NCI-H526 treated with DMSO at 0.1 percent for 48 hours (cell line): ENCODE measurements at regions not wholly inside any gene's neighbourhood (a gene's known extent, or its start where the extent isn't known, plus 50 kb on each side); places are given as distances from the start of the nearest gene placed in this dataset.

Source experiments
- DNase-seq: peaks from one replicate; lab custom pipeline; 2025; lab: John Stamatoyannopoulos, UW

DNA sequence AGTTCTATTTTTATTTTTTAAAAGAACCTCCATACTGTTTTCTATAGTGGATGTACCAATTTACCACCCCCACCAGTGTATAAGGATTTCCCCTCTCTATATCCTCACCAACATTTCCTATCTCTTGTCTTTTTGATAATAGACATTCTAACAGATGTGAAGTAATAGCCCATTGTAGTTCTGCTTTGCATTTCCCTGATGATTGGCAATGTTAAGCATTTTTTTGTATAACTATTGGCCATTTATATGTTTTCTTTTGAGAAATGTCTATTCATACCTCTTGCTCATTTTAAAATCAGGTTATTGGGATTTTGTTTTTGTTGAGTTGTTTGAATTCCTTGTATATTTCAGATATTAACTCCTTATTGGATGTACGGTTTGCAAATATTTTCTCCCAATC, 251.1 kb upstream of the HTR2C start:
- no peak for DNase-seq

GRCh38 chrX:114334473-114334982, 249.4 kb upstream of the HTR2C start:
- no peak for DNase-seq

DNA sequence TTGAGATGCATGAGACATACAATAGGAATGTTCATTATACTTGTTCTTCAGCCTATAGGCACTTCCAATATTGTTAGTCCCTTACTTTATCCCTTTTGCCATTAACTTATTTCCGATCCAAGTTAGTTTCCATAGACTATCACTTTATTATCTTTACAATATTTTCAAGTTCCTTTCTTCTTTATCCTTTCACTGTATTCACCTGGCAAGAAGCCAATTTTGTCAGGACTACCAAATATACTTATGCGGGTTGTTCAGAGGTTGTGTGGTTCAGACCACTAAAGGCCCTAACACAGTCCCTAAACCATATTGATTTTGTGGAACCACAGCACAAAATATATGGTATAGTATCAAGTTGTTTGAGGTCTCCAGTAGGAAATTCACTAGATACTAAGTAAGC, 245.0 kb upstream of the HTR2C start:
- no peak for DNase-seq

DNA sequence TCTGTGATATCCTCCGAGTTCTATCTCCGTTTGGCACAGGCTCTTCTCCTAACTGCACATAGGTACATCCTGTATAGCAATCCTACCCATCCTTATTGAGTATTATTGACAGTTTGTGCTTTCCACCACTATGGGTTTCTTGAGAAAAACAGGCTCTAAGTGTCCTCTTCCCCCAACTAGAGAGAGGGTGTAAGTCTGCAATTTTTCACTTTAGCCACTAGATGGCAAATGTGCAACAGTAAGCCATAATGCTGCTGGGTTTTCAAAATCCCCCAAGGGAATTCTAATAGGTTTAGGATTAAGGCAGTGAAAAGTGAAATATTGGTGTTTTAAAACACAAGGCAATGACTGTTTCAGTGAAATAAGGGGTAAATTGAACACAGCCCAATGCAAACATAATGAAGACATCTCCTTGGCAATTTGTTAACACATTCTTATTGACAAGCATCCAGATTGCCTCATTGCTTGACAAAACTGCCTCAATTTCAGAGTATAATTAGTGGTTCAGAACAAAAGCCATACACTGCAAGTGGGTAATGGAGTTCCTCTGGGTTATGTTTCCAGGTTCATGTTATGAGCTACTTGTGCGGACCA, 239.0 kb upstream of the HTR2C start:
- peak; percentile 31 for DNase-seq

- DNase-seq, result no peak
Observed at GRCh38 chrX:114361076-114361725, 222.7 kb upstream of the HTR2C start.

- no peak for DNase-seq
Observed at GRCh38 chrX:114363346-114363745, 220.5 kb upstream of the HTR2C start.

DNA sequence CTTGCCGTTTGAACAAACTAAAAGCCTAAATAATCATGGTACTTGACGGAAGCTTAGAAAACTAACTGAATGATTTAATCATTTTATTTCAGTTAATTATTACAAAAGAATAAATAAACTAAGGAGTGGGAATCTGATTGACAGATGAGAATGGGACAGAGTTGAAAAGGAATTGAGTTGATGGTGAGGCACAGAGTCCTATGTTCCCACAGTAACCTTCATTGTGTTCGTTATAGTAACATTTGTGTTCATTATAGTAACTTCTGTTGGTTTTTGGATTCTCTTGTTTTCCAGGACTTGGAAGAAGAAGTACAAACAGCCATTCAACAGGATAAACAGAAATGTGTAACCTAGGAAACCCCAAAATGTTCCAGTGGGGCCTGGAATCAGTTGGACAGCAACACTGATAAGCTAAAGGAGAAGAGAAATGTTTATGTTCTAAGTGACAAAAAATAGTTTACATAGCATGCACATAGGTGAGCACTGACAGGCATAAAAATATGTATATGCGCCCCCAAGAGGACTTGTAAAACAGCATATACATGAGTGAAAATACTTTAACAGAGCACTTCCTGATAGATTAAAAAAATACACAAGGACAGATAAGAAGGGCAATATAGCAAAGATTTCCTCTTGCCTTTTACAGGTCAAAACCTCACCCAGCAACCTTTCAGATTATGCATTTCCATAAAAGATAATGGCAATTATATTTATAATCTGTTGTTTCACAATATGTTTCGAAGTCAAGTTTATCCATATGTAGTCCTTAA, 218.6 kb upstream of the HTR2C start:
- DNase-seq, result no peak

DNA sequence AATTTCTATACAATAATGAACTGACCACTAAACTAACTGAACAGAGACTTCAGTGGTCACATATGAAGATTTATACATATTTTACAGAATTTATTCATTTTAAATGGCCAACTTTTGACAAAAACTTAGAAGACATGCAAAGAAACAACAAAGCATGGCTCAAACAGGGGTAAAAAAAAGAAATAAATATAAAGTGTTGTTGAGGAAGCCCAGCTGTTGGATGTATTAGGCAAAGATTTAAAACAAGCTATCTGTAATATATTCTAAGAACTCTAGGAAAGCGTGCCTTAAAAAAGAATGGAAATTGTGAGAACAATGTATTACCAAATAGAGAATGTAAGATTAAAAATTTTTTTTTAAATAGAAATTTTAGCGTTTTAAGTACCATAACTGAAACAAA, 210.9 kb upstream of the HTR2C start:
- DNase-seq, result no peak

GRCh38 chrX:114390251-114390796, 193.6 kb upstream of the HTR2C start:
- DNase-seq, result no peak
